K562 (cell line): ENCODE measurements at regions not wholly inside any gene's neighbourhood (a gene's known extent, or its start where the extent isn't known, plus 50 kb on each side); places are given as distances from the start of the nearest gene placed in this dataset.

Experiments used
- ATAC-seq: fragments of 200-7000 bp; cut with Tn5 transposase; 3 replicates; pipeline ENCODE4 v1.9.1; 2020; ENCODE audit warnings: moderate library complexity
- BruUV-seq: library from RNA; stranded (reverse); fragments of 400-500 nt; replicated peaks from 2 replicates; lab custom pipeline; 2021; lab: Mats Ljungman, UMichigan
- CTCF ChIA-PET: fragments of 300-600 bp; formaldehyde crosslinking; extraction: SDS; loops from one replicate; lab custom pipeline; 2021; ENCODE audit warnings: low intra/inter-chr PET ratio; lab: Yijun Ruan, JAX
- POLR2A ChIA-PET: fragments of 300-600, 350-650 bp; sonication (Branson Sonifier 250); formaldehyde crosslinking; extraction: SDS; loops from one replicate; lab custom pipeline; 2021; ENCODE audit warnings: antibody characterized with exemption, inconsistent platforms; lab: Yijun Ruan, JAX
- DNase-seq, 4 experiments: peaks; one replicate each; pipeline versions ENCODE4 v3.0.0 to v3.0.0-alpha.2; 2011 to 2018; ENCODE audit warnings: low spot score in 3 of 4, mixed read lengths in 3 of 4; ENCODE audit errors: extremely low read depth in 1 of 4
- FAIRE-seq: peaks from 2 replicates; lab custom pipeline; 2011; peaks lifted over from hg19 to GRCh38; lab: Jason Lieb, UNC
- H2AFZ ChIP-seq: 2 replicates; pipeline ENCODE4 v1.6.0; 2011; ENCODE audit warnings: low read depth, low read length, control low read depth, inconsistent platforms
- H3K27ac ChIP-seq: fragments of 200-600 bp; 3 replicates; pipeline ENCODE4 v1.8.0; 2011; ENCODE audit warnings: low read depth, mild to moderate bottlenecking, control low read depth, inconsistent platforms, low read length, moderate library complexity, mixed read lengths; ENCODE audit errors: extremely low read depth
- H3K27me3 ChIP-seq, 2 experiments: fragments of 300-600 bp in 1 of 2; 2 replicates in 1 of 2; 3 replicates in 1 of 2; pipeline versions ENCODE4 v1.6.0 to v1.8.0; 2011; ENCODE audit warnings: inconsistent platforms in 2 of 2, low read length in 2 of 2, mild to moderate bottlenecking in 1 of 2, mixed read lengths in 1 of 2, moderate library complexity in 1 of 2; ENCODE audit not compliant: control insufficient read depth in 2 of 2, insufficient read depth in 2 of 2
- H3K36me3 ChIP-seq: fragments of 300-600 bp; 3 replicates; pipeline ENCODE4 v1.8.0; 2011; ENCODE audit warnings: mild to moderate bottlenecking, low read length, inconsistent platforms; ENCODE audit not compliant: control insufficient read depth, insufficient read depth
- H3K4me1 ChIP-seq, 2 experiments: fragments of 200-600 bp in 1 of 2; replicated peaks in 1 of 2; 2 replicates in 1 of 2; 3 replicates in 1 of 2; pipeline versions ENCODE4 v1.5.1 to v1.8.0; 2011; ENCODE audit warnings: inconsistent platforms in 2 of 2, low read length in 2 of 2, mild to moderate bottlenecking in 1 of 2, mixed read lengths in 1 of 2, moderate library complexity in 1 of 2; ENCODE audit not compliant: control insufficient read depth in 2 of 2, insufficient read depth in 2 of 2
- H3K4me2 ChIP-seq: 2 replicates; pipeline ENCODE4 v1.6.1; 2011; ENCODE audit warnings: low read length, control low read depth, inconsistent platforms, mixed read lengths; ENCODE audit not compliant: insufficient read depth
- H3K4me3 ChIP-seq: fragments of 200-600 bp; sonication (generic), shearing (Covaris generic); 2 replicates; pipeline ENCODE4 v1.5.1; 2016; ENCODE audit warnings: control low read depth, inconsistent platforms
- H3K79me2 ChIP-seq: fragments of 200-600 bp; 3 replicates; pipeline ENCODE4 v1.8.0; 2011; ENCODE audit warnings: low read length, inconsistent platforms; ENCODE audit not compliant: control insufficient read depth, insufficient read depth
- H3K9ac ChIP-seq, 2 experiments: 2 replicates each; pipeline versions ENCODE4 v1.6.0 to v1.6.1; 2011; ENCODE audit warnings: low read depth in 2 of 2, low read length in 2 of 2, control low read depth in 1 of 2, inconsistent platforms in 1 of 2, mild to moderate bottlenecking in 1 of 2, mixed read lengths in 1 of 2; ENCODE audit not compliant: insufficient read depth in 1 of 2
- H3K9me1 ChIP-seq: one replicate; pipeline ENCODE4 v1.6.0; 2011; ENCODE audit warnings: inconsistent platforms, mild to moderate bottlenecking, low read length, moderate library complexity; ENCODE audit not compliant: control insufficient read depth, insufficient read depth
- H3K9me3 ChIP-seq: replicated peaks from 2 replicates; pipeline ENCODE4 v1.5.1; 2011; ENCODE audit warnings: low read depth, low read length, inconsistent platforms; ENCODE audit not compliant: control insufficient read depth, insufficient read depth
- H4K20me1 ChIP-seq: replicated peaks from 2 replicates; pipeline ENCODE4 v1.6.1; 2011; ENCODE audit warnings: low read length, inconsistent platforms, mixed read lengths; ENCODE audit not compliant: control insufficient read depth, insufficient read depth
- CSDE1 ChIP-seq, 2 experiments: fragments of 450-650 bp; IDR thresholded peaks; 2 replicates each; pipeline ENCODE4 v1.6.1; 2016; ENCODE audit warnings: mild to moderate bottlenecking in 1 of 2
- ILF3 ChIP-seq: fragments of 450-650 bp; IDR thresholded peaks from 2 replicates; pipeline ENCODE4 v1.6.1; 2018; ENCODE audit warnings: antibody characterized with exemption, mild to moderate bottlenecking, moderate library complexity, borderline replicate concordance
- MBD2 ChIP-seq: sonication (generic); IDR thresholded peaks from 2 replicates; pipeline ENCODE4 v1.6.1; 2016; ENCODE audit warnings: low read depth, borderline replicate concordance
- NFIX ChIP-seq: fragments of 250-450 bp; sonication (Bioruptor Pico); IDR thresholded peaks from 2 replicates; pipeline ENCODE4 v1.4.0; 2020; ENCODE audit warnings: low read depth, mild to moderate bottlenecking, moderate library complexity
- NR1H2 ChIP-seq: sonication (generic); formaldehyde crosslinking; IDR thresholded peaks from 2 replicates; pipeline ENCODE4 v1.4.0; 2020; ENCODE audit warnings: mild to moderate bottlenecking, missing genetic modification reagents
- PHF20 ChIP-seq: fragments of 450-650 bp; IDR thresholded peaks from 2 replicates; pipeline ENCODE4 v1.6.1; 2018; ENCODE audit not compliant: partially characterized antibody
- PRPF4 ChIP-seq: fragments of 200-400 bp; formaldehyde crosslinking; IDR thresholded peaks from one replicate; pipeline ENCODE4 v1.6.1; 2017; ENCODE audit warnings: low read length, low read depth, mild to moderate bottlenecking; ENCODE audit not compliant: insufficient read depth, poor library complexity, severe bottlenecking
- TCFL5 ChIP-seq: fragments of 250-450 bp; sonication (Bioruptor Pico); conservative IDR thresholded peaks from 2 replicates; pipeline ENCODE4 v1.6.1; 2021; ENCODE audit warnings: mild to moderate bottlenecking, moderate library complexity, matching md5 sums
- ZBTB7A ChIP-seq: IDR thresholded peaks from 2 replicates; pipeline ENCODE4 v1.6.1; 2011; ENCODE audit warnings: low read depth, mild to moderate bottlenecking, low read length, moderate library complexity, borderline replicate concordance; ENCODE audit not compliant: control insufficient read depth
- ZNF316 ChIP-seq: fragments of 450-650 bp; IDR thresholded peaks from 2 replicates; pipeline ENCODE4 v1.6.1; 2016
- ZNF639 ChIP-seq, 2 experiments: fragments of 200-800 bp in 1 of 2; sonication (Bioruptor generic) in 1 of 2; sonication (generic) in 1 of 2; formaldehyde crosslinking in 1 of 2; IDR thresholded peaks in 1 of 2; conservative IDR thresholded peaks in 1 of 2; 2 replicates each; pipeline versions ENCODE4 v1.5.0 to v1.6.1; 2016 to 2020; ENCODE audit warnings: missing compliant biosample characterization in 1 of 2, missing genetic modification characterization in 1 of 2, missing genetic modification reagents in 1 of 2
- ZNF696 ChIP-seq: fragments of 250-450 bp; sonication (Bioruptor Pico); conservative IDR thresholded peaks from 2 replicates; pipeline ENCODE4 v1.4.0; 2020; ENCODE audit warnings: mild to moderate bottlenecking, moderate library complexity
- ZSCAN29 ChIP-seq: fragments of 450-650 bp; IDR thresholded peaks from 2 replicates; pipeline ENCODE4 v1.6.1; 2017
- WGBS: fragments of 100-300 bp; shearing (Covaris generic); methylation state at CpG from one replicate; pipeline ENCODE4 v1.1.6; 2016; ENCODE audit warnings: low coverage, mixed read lengths; ENCODE audit not compliant: insufficient coverage; ENCODE audit errors: missing lambda C conversion rate; 5-methylcytosine and 5-hydroxymethylcytosine counted together
- in situ Hi-C: fragments of 300-500 bp; cut with MboI; formaldehyde crosslinking; loops from 4 replicates; pipeline ENCODE4 v1.15.0; 2018; ENCODE audit warnings: inconsistent platforms, mixed read lengths
- intact Hi-C: fragments of 100-400 bp; cut with micrococcal nuclease; formaldehyde crosslinking; loops from 2 replicates; pipeline ENCODE4 v1.14.2; 2022

- TF ChIP-seq PRPF4 = no peak
- no peak for TF ChIP-seq ZNF696
- TF ChIP-seq ZNF316 = no peak
These were observed 214.3 kb downstream of the KCNA4 start (continued) for GRCh38 chr11:29802522-29802921.

- BruUV-seq = no TSS peak
- Histone ChIP-seq H3K36me3 (no peaks in the 10 kb centered on the region), H3K27ac (no peak overlapping the region), H3K27me3 (no peaks in the 10 kb centered on the region), H3K4me2 (no peak overlapping the region), H2AFZ (no peak overlapping the region), H3K4me1 (no peaks in the 10 kb centered on the region), H3K9me3 (no peaks in the 10 kb centered on the region), H3K9me1 (no peaks in the 10 kb centered on the region), H3K4me3 (no peak overlapping the region), H3K9ac (no peak overlapping the region), H4K20me1 (no peaks in the 10 kb centered on the region), H3K79me2 (no peaks in the 10 kb centered on the region)
- in situ Hi-C loops = no loop called here
- CTCF ChIA-PET = no interaction called here
- FAIRE-seq (no peak), ATAC-seq (no peak), DNase-seq (no peak)
- intact Hi-C loops = no loop called here
- 0% methylated on average over 1 of the region's 1 CpG for WGBS
- TF ChIP-seq ZSCAN29 (no peak), ZNF639 (CRISPR knock-in tag; conservative IDR thresholded peaks at IDR 0.05 in 1 of 2, IDR thresholded peaks at IDR 0.05 in 1 of 2) (no peak), ZBTB7A (no peak), NFIX (no peak), CSDE1 (IDR thresholded peaks at IDR 0.05) (no peak), ILF3 (no peak), TCFL5 (CRISPR knock-in tag) (no peak), NR1H2 (no peak), MBD2 (no peak), PHF20 (no peak)
- POLR2A ChIA-PET = no interaction called here
These were observed 215.3 kb downstream of the KCNA4 start for GRCh38 chr11:29801561-29801960.
